Activated naive CD4-positive, alpha-beta T cell treated with anti-CD3 and anti-CD28 coated beads for 36 hours (primary cell): ENCODE measurements at regions not wholly inside any gene's neighbourhood (a gene's known extent, or its start where the extent isn't known, plus 50 kb on each side); places are given as distances from the start of the nearest gene placed in this dataset.

Source experiments
- CTCF ChIA-PET: fragments of 350-600 bp; sonication (Branson Sonifier 250); formaldehyde crosslinking; loops from one replicate; lab custom pipeline; 2021; ENCODE audit warnings: antibody characterized with exemption; lab: Charles Lee
- DNase-seq: peaks from one replicate; pipeline ENCODE4 v3.0.0-alpha.2; 2020
- H3K27ac Mint-ChIP-seq: one replicate; pipeline ENCODE4 v1.8.0; 2021; ENCODE audit warnings: mild to moderate bottlenecking, mixed read lengths
- H3K27me3 Mint-ChIP-seq: one replicate; pipeline ENCODE4 v1.8.0; 2021; ENCODE audit warnings: low read depth, mixed read lengths
- H3K36me3 Mint-ChIP-seq: one replicate; pipeline ENCODE4 v1.8.0; 2021; ENCODE audit warnings: low read depth, mixed read lengths
- H3K4me1 Mint-ChIP-seq: one replicate; pipeline ENCODE4 v1.8.0; 2021; ENCODE audit warnings: low read depth, mixed read lengths
- H3K4me3 Mint-ChIP-seq: one replicate; pipeline ENCODE4 v1.8.0; 2021; ENCODE audit warnings: mild to moderate bottlenecking, moderate library complexity, mixed read lengths
- H3K9me3 Mint-ChIP-seq: one replicate; pipeline ENCODE4 v1.8.0; 2021; ENCODE audit warnings: mixed read lengths
- intact Hi-C: fragments of 100-400 bp; cut with micrococcal nuclease; formaldehyde crosslinking; loops from one replicate; pipeline ENCODE4 v1.15.1; 2023

DNA sequence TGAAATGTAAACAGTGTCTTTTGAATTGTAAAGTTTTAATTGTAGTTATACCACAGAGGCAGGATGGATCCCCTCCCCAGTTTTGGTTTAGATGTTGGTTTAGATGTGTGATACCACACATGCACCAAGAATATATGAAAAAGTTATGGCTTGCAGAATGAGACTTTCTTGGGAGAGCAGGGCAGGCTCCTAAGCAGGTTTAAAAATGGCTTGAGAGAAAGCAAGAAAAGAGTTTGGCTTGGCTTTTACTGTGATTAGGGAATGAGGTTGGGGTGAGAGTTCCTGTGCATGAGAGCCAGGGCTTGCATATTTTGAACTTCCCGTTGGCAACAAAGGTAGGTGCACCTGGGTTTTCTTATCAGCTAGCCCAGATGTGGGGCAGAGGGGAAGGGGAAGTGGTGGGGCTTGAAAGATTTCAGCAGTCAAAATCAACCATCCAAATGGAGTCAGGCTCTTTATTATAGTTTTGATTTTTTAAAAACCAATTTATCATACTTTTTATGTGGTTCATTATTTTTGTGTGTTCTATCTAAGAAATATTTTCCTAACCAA, 246.9 kb downstream of the MTX2 start:
- Mint-ChIP-seq H3K9me3 (no peaks in the 10 kb centered on the region), H3K27ac (no peak overlapping the region), H3K4me1 (peaks cover 3% of the 10 kb centered on the region), H3K27me3 (no peaks in the 10 kb centered on the region), H3K4me3 (no peak overlapping the region), H3K36me3 (no peaks in the 10 kb centered on the region)
- DNase-seq, result no peak
- CTCF ChIA-PET, result interaction anchor here (0.6 kb wide), 2 partner anchors 25 to 245 kb away, joined by 3 read pairs; no protein-coding TSS in a partner anchor
- intact Hi-C loops, result no loop called here

DNA sequence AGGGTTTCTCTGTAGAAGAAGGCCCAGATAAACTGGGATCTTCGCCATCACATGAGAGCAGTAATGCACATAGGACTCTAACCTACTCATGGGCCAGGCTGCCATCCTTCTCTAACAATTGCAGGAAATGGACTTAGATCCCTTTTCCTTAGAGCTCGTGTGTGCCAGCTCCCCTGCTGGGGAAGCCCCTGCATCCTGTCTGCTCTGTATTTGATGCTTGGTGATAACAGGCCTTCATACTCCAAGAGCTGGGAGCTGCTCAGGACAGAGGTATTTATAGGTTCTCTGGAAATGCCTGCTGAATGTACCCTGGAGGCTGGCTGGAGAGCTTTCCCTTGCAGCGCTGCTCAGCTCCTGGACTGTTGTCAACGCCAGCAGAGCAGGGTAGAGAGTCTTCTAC, 249.6 kb downstream of the MTX2 start:
- Mint-ChIP-seq H3K36me3 (no peaks in the 10 kb centered on the region), H3K27me3 (no peaks in the 10 kb centered on the region), H3K27ac (no peak overlapping the region), H3K4me1 (peaks cover 3% of the 10 kb centered on the region), H3K9me3 (no peaks in the 10 kb centered on the region), H3K4me3 (no peak overlapping the region)
- intact Hi-C loops, result no loop called here
- no peak for DNase-seq
- CTCF ChIA-PET, result no interaction called here

DNA sequence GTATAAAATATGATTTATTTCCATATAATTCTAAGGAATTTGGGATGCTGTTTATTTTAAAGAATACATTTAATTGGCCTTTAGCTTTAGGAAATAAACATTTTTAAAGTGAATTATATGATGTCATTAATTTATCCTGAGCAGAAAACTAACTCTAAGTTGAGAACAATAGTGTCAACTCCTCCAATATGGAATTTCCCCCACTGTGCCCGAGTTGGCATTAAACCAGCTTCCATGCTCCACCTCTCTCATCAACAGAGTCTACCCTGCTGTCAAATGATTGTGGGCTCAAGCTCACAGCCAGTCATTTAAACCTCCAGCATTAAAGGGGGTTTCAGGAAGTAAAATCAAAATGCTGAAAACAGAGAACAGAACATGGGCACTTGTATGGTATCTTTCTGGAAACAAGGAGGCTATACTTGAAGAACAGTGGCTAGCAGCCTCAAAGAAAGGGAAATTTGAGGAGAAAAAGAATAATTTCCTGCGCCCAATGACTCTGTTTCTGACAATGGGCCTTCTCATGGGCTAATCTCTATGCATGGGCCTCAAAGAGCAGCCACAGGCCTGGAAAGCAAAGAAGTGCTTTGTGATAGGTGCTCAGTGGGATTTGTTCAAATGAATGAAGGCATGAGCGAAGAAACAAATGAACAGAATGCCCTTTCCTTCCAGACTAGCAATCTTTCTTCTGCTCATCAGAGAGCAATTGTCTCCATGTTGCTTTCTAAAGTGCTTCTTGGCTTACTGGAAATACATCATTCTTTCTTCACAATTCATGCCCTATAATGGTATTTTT, 252.8 kb downstream of the MTX2 start:
- H3K4me3 Mint-ChIP-seq, result no peak overlapping the region
- H3K27me3 Mint-ChIP-seq, result peaks cover 7% of the 10 kb centered on the region
- H3K9me3 Mint-ChIP-seq, result no peaks in the 10 kb centered on the region
- CTCF ChIA-PET, result no interaction called here
- intact Hi-C loops, result no loop called here
- no peaks in the 10 kb centered on the region for H3K4me1 Mint-ChIP-seq
- no peaks in the 10 kb centered on the region for H3K36me3 Mint-ChIP-seq
- no peak for DNase-seq
- H3K27ac Mint-ChIP-seq, result no peak overlapping the region

DNA sequence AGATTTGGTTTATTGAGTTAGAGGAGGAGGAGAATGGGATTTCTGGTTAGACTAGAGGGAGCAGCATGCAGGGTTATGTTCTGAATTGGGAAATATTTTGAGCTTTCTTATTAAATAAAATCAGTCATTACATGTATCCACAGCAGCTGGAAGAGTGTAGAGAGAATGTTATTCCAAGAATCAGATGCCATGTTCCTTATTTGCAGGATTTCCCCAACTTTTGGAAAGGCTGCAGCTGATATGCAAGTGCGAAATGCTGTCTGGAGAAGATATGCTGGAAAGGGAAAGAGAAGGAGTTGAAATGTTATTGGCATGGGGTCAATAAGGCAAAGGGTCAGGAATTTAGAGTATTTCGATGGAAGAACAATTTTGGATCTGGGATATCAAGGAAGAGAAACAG, 255.8 kb downstream of the MTX2 start:
- intact Hi-C loops, result no loop called here

DNA sequence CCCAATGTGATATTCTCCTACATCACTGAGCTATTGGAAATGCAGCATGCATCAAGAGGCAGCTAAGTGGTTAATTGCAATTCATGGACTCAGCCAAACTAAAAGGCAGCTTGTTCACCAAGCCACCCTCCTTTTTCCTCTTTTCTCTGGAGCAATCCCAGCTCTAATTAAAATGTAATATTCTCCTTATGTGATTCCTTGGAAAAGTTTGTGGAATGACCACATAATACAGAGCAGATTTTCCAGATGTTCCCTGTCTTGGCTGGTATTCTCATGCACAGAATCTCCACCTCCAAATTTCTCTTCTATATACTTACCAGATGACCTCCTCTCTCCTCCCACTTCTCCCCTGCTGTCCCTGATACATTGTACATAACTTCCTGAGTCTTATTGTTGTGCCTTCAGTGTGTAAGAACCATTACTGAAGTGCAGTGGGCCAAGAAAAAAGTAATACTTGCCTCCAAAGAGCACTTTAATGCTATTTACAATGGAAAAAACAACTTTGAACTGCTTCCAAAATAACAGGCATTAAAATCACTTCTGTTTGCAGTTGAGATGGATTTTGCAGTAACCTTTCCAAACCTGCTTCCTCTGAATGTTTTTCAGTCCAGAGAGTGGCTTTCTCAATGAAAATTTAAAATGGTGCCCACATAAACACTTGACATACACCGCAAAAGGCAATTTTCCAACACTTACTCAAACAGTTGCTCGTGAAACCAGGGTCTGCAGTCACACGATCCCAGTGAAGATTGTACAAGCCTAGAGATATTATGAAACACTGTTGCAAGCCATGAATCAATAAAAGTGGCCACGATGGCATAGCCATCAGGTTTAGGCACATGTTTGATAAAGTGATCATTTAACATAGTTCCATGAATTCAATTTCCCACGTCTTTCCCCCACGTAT, 258.0 kb downstream of the MTX2 start:
- intact Hi-C loops, result no loop called here
- CTCF ChIA-PET, result interaction anchor here (0.6 kb wide), 1 partner anchor 1668 kb away, joined by 3 read pairs; no protein-coding TSS in a partner anchor
- H3K4me1 Mint-ChIP-seq, result no peaks in the 10 kb centered on the region
- no peak overlapping the region for H3K27ac Mint-ChIP-seq
- H3K9me3 Mint-ChIP-seq, result no peaks in the 10 kb centered on the region
- peaks cover 25% of the 10 kb centered on the region for H3K27me3 Mint-ChIP-seq
- H3K4me3 Mint-ChIP-seq, result no peak overlapping the region
- no peak for DNase-seq
- H3K36me3 Mint-ChIP-seq, result no peaks in the 10 kb centered on the region

More for the DNA sequence above, 255.8 kb downstream of the MTX2 start:
- peaks cover 21% of the 10 kb centered on the region for H3K27me3 Mint-ChIP-seq
- no peak overlapping the region for H3K4me3 Mint-ChIP-seq
- no peaks in the 10 kb centered on the region for H3K9me3 Mint-ChIP-seq
- CTCF ChIA-PET, result interaction anchor here (0.8 kb wide), 1 partner anchor 29 kb away, joined by 4 read pairs; no protein-coding TSS in a partner anchor
- H3K27ac Mint-ChIP-seq, result no peak overlapping the region
- H3K4me1 Mint-ChIP-seq, result no peaks in the 10 kb centered on the region
- H3K36me3 Mint-ChIP-seq, result no peaks in the 10 kb centered on the region
- DNase-seq, result no peak

DNA sequence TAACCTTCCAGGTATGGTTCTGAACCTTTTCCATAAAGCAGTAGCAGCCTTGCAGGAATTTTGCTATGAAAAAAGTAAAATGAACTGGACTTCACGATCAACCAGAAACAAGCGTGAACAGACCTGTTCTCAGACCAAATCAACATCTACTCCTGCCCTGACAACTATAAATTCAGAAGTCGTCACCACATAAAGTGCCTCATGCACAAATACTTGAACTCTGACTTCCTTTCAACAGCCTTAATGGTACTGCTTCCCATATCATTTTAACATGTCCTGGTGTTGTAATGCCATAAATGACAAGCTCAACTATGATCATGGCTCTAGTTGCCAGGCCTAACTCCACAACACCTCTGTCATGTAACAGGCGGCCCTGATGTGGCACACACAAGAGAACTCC, 262.4 kb downstream of the MTX2 start:
- H3K27ac Mint-ChIP-seq, result no peak overlapping the region
- peaks cover 25% of the 10 kb centered on the region for H3K27me3 Mint-ChIP-seq
- no peaks in the 10 kb centered on the region for H3K36me3 Mint-ChIP-seq
- no peaks in the 10 kb centered on the region for H3K9me3 Mint-ChIP-seq
- H3K4me1 Mint-ChIP-seq, result no peaks in the 10 kb centered on the region
- CTCF ChIA-PET, result interaction anchor here (2.0 kb wide), 1 partner anchor 23 kb away, joined by 7 read pairs; no protein-coding TSS in a partner anchor
- intact Hi-C loops, result no loop called here
- H3K4me3 Mint-ChIP-seq, result no peak overlapping the region
- DNase-seq, result no peak

DNA sequence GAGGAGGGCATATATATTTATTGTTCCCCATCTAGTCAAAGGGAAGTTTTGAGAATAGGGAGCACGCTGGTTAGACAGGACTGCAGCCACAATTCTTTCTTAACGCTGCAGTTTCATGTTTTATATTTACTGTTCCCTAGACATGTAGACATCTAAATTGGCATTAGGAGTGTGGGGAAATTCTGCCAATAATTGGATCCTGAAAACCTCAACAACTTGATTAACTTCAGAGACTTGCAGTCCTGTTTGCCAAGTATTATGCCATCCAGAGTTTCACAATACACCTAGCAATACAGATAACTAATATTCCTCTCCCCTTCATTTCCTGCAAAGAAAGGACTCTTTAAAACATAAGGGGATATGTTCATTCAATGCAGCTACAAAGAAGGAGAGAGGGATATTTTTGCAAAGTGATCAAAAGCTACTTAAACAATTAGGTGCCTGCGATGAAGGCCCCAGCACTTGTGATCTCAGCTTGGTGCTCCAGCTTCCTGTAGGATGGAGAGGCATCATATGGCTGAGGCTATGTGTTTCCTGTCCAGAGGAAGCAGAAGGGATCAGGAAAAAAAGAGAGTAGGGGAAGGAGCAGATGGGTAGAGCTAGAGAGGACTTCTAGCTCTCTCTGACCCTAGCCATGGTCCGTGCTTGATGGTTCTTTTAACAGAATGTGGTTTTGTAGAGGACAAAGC, 264.4 kb downstream of the MTX2 start:
- Mint-ChIP-seq H3K36me3 (no peaks in the 10 kb centered on the region), H3K27me3 (peaks cover 20% of the 10 kb centered on the region), H3K4me3 (no peak overlapping the region), H3K4me1 (no peaks in the 10 kb centered on the region), H3K9me3 (no peaks in the 10 kb centered on the region), H3K27ac (no peak overlapping the region)
- intact Hi-C loops, result no loop called here
- no peak for DNase-seq
- CTCF ChIA-PET, result no interaction called here

DNA sequence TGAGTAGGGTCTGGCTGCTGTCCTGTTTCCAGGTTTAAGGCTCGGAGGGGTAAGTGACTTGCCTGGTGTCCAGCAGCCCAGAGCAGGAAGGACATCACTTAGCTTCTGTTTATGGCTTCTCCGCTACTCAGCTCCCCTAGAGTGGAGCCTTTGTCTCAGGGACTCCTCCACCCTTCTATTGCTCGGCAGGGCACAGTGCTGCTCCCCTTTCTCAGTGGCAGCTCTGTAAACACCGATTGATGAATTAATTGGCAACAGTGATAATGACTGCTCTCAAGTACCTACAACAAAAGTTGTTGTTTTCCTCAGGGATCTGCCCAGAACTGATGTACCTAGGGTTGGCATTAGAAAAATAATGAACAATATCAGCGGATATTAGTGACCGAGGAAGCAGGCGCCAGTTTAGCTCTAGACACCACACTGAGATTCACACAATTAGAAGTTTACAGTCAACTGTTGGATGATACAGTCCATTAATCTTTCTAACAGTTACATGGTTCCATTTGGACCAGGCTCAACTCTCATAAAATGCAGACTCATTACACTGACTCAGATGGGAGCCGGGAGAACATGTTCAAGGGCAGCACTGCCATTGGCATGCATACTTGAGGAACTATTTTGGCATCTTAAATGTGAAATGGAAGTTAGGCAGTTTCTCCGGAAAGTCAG, 265.7 kb downstream of the MTX2 start:
- Mint-ChIP-seq H3K4me3 (no peak overlapping the region), H3K4me1 (no peaks in the 10 kb centered on the region), H3K36me3 (no peaks in the 10 kb centered on the region), H3K9me3 (no peaks in the 10 kb centered on the region), H3K27me3 (peaks cover 14% of the 10 kb centered on the region), H3K27ac (no peak overlapping the region)
- intact Hi-C loops, result no loop called here
- no peak for DNase-seq
- CTCF ChIA-PET, result interaction anchor here (1.9 kb wide), 1 partner anchor 20 kb away, joined by 8 read pairs; no protein-coding TSS in a partner anchor

DNA sequence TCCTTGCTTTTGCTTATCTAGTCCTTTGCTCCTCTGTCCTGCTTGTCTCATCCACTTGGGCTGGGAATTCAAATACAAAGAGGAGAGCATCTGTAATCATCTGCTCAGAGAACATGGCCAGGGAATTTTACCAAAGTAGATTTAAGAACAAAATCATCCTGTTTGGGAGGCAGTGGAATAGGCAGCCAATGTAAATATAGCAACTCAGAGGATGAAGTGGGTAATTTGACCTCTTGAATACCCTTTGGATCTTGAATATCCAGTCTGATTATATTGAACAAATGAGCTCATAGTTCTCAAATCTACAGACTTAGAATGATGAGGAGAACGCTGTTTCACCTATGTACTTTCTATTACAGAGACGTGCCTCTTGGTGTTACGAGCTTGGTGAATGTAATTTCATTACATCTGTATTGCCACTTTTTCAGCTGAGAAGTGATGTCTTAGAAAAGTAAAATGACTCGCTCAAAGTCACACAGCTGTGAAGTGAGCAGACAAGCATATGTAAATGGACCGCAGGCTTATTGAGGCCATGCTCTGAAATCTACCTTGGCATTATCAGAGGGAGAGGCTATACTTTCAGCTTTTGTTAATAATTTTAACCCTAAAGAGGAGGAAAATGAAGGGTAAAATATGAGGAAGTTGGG, 266.3 kb downstream of the MTX2 start:
- intact Hi-C loops, result no loop called here
- Mint-ChIP-seq H3K36me3 (no peaks in the 10 kb centered on the region), H3K4me3 (no peak overlapping the region), H3K27ac (no peak overlapping the region), H3K27me3 (peaks cover 14% of the 10 kb centered on the region), H3K4me1 (no peaks in the 10 kb centered on the region), H3K9me3 (no peaks in the 10 kb centered on the region)
- no peak for DNase-seq
- CTCF ChIA-PET, result interaction anchor here (0.6 to 1.9 kb wide), 2 partner anchors 19 to 1235 kb away, joined by 3 to 8 read pairs; no protein-coding TSS in a partner anchor

DNA sequence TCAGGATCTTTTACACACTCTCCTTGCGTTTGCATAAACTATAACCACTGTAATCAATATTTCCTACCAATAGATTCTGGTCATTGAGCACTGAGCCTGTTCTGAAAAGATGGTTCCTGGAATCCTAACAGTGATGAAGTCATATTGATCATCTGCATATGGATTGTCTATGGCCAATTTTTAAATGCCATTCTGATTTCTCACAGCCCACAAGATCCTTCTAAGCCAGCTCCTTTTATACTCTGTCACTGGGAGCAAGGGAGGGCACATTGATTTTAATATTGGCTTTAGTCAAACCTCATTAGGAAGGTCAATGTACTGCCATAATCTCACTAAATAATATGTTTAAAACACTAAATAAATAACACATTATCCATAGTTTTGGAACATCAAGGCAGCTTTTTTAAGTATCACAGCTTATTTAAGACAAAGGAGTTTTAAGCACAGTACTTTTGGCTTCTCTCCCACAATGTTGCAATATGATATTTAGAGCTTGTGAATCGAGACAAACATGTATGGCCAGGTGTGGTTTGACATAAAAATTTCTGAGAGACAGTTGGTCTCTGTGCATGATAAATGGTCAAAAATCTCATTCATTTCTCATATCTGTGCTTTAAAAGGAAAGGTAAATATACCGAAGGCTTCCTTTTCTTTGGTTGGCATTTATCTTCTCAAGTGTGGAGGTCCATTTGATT, 267.3 kb downstream of the MTX2 start:
- Mint-ChIP-seq H3K27me3 (peaks cover 9% of the 10 kb centered on the region), H3K4me1 (no peaks in the 10 kb centered on the region), H3K27ac (no peak overlapping the region), H3K36me3 (no peaks in the 10 kb centered on the region), H3K4me3 (no peak overlapping the region), H3K9me3 (no peaks in the 10 kb centered on the region)
- CTCF ChIA-PET, result interaction anchor here (0.6 to 1.9 kb wide), 2 partner anchors 18 to 115 kb away, joined by 3 to 8 read pairs; no protein-coding TSS in a partner anchor
- DNase-seq, result no peak
- intact Hi-C loops, result no loop called here

DNA sequence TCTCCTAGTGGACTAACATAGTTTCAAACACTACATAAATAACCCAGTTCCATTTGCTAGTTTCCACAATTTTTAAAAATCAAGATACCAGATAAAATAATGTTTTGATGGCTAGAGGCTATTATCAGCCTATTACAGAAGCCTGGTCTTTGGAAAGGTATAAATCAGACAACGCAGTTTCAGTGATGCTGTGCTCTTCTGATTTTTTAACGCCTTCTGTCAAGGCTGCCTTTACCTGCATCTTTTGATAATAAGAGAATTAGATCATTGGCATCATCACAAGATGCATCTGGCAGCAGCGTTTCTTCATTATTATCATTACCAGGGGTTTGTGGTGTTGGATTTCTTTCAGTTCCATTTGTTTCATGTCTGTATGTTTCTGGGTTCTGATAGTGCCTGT, 268.7 kb downstream of the MTX2 start:
- intact Hi-C loops, result no loop called here
- Mint-ChIP-seq H3K27ac (no peak overlapping the region), H3K9me3 (no peaks in the 10 kb centered on the region), H3K36me3 (no peaks in the 10 kb centered on the region), H3K27me3 (peaks cover 13% of the 10 kb centered on the region), H3K4me3 (no peak overlapping the region), H3K4me1 (no peaks in the 10 kb centered on the region)
- CTCF ChIA-PET, result no interaction called here
- DNase-seq, result no peak
